Spleen (tissue), 11 donors: ENCODE measurements at regions not wholly inside any gene's neighbourhood (a gene's known extent, or its start where the extent isn't known, plus 50 kb on each side); places are given as distances from the start of the nearest gene placed in this dataset.

Experiments used
- DNase-seq: peaks from one replicate; pipeline ENCODE4 v3.0.0-alpha.2; 2020
- H3K27ac ChIP-seq, 8 donors: fragments of 200-600 bp; sonication (generic) in 7 of 8; 1 replicate in 4 of 8; 2 replicates in 4 of 8; pipeline versions ENCODE4 v1.5.0 to v1.8.0; 2016 to 2021; ENCODE audit warnings: inconsistent platforms in 4 of 8, mild to moderate bottlenecking in 4 of 8, moderate library complexity in 1 of 8
- H3K27me3 ChIP-seq, 7 donors: fragments of 200-600 bp; sonication (generic) in 6 of 7; replicated peaks in 1 of 7; 1 replicate in 4 of 7; 2 replicates in 3 of 7; pipeline versions ENCODE4 v1.5.0 to v1.8.0; 2016 to 2021; ENCODE audit warnings: inconsistent platforms in 3 of 7, mild to moderate bottlenecking in 1 of 7
- H3K36me3 ChIP-seq, 6 donors: fragments of 200-600 bp; sonication (generic) in 5 of 6; 1 replicate in 4 of 6; 2 replicates in 2 of 6; pipeline versions ENCODE4 v1.5.0 to v1.8.0; 2016 to 2021; ENCODE audit warnings: inconsistent platforms in 2 of 6
- H3K4me1 ChIP-seq, 6 donors: fragments of 200-600 bp; sonication (generic) in 5 of 6; 1 replicate in 3 of 6; 2 replicates in 3 of 6; pipeline versions ENCODE4 v1.5.0 to v1.8.0; 2016 to 2021; ENCODE audit warnings: inconsistent platforms in 3 of 6
- H3K4me3 ChIP-seq, 8 donors: fragments of 200-600 bp; sonication (generic) in 7 of 8; 1 replicate in 4 of 8; 2 replicates in 4 of 8; pipeline versions ENCODE4 v1.5.0 to v1.8.0; 2016 to 2021; ENCODE audit warnings: inconsistent platforms in 4 of 8, mild to moderate bottlenecking in 4 of 8, moderate library complexity in 2 of 8
- H3K9me3 ChIP-seq, 8 donors: fragments of 200-600 bp; sonication (generic) in 7 of 8; 1 replicate in 4 of 8; 2 replicates in 4 of 8; pipeline versions ENCODE4 v1.5.0 to v1.8.0; 2016 to 2021; ENCODE audit warnings: inconsistent platforms in 4 of 8
- CTCF ChIP-seq, 11 experiments: fragments of 200-600 bp in 7 of 11; fragments of 450-650 bp in 4 of 11; sonication (generic) in 4 of 11; IDR thresholded peaks in 8 of 11; conservative IDR thresholded peaks in 3 of 11; 1 replicate in 7 of 11; 2 replicates in 4 of 11; pipeline versions ENCODE4 v1.4.0 to v1.8.0; 2016 to 2021; ENCODE audit warnings: antibody characterized with exemption in 11 of 11, inconsistent platforms in 4 of 11, mild to moderate bottlenecking in 1 of 11
- POLR2A ChIP-seq, 3 donors: fragments of 450-650 bp; IDR thresholded peaks; one replicate each; pipeline ENCODE4 v1.5.1; 2017; ENCODE audit warnings: antibody characterized with exemption in 3 of 3, mild to moderate bottlenecking in 1 of 3
- POLR2AphosphoS5 ChIP-seq, 3 donors: sonication (generic); formaldehyde crosslinking; IDR thresholded peaks; one replicate each; pipeline ENCODE4 v1.5.1; 2017; ENCODE audit warnings: antibody characterized with exemption in 3 of 3
- WGBS, 5 donors: extraction: QIAGEN DNeasy Blood & Tissue Kit in 3 of 5; methylation state at CpG; one replicate each; pipeline versions ENCODE4 v1.1.5 to v1.1.7; 2013 to 2018; 5-methylcytosine and 5-hydroxymethylcytosine counted together
- intact Hi-C: fragments of 100-400 bp; cut with DNase I; formaldehyde crosslinking; loops from one replicate; pipeline ENCODE4 v1.15.0; 2023; ENCODE audit warnings: low total_unique reads
- donor health status: healthy with polysubstance abuse.
- donor health status: DM: no; HTN: no; CAD: no; lungs with moderate emphysema.
- donor health status: DM: no; HTN: no; CAD: no.
- donor health status: Bipolar disorder and iron deficiency.
- donor health status: healthy.
- donor health status: DM: no; HTN: no; CAD: no.
- donor health status: DM: yes; HTN: yes; CAD: no.

- WGBS, 5 donors = 70 to 83% (median 74%) methylated on average over 3 of the region's 3 CpGs
- no peak for DNase-seq
- Histone ChIP-seq H3K4me1 (no peaks in the 10 kb centered on the region), H3K36me3 (no peaks in the 10 kb centered on the region), H3K4me3 (no peak overlapping the region), H3K27ac (no peak overlapping the region), H3K9me3 (peaks cover 0 to 2% (median 0%) of the 10 kb centered on the region in 8 donors), H3K27me3 (no peaks in the 10 kb centered on the region)
- intact Hi-C loops = no loop called here
- no peak for TF ChIP-seq POLR2AphosphoS5 (IDR thresholded peaks at IDR 0.05)
- no peak for TF ChIP-seq CTCF (IDR thresholded peaks at IDR 0.05 in 8 of 11, conservative IDR thresholded peaks at IDR 0.05 in 3 of 11)
- TF ChIP-seq POLR2A (IDR thresholded peaks at IDR 0.05) = no peak
These were observed 287.0 kb downstream of the ZIC4 start for GRCh38 chr3:147119346-147119745.

GRCh38 chr3:147118611-147119010 lies 287.7 kb downstream of the ZIC4 start:
- Histone ChIP-seq H3K4me3 (no peak overlapping the region), H3K27ac (no peak overlapping the region), H3K4me1 (no peaks in the 10 kb centered on the region), H3K27me3 (no peaks in the 10 kb centered on the region), H3K9me3 (no peaks in the 10 kb centered on the region), H3K36me3 (no peaks in the 10 kb centered on the region)
- 69 to 77% (median 71%) methylated on average over 5 of the region's 5 CpGs for WGBS, 5 donors
- no peak for DNase-seq
- intact Hi-C loops = no loop called here
- TF ChIP-seq CTCF (IDR thresholded peaks at IDR 0.05 in 8 of 11, conservative IDR thresholded peaks at IDR 0.05 in 3 of 11) = no peak
- TF ChIP-seq POLR2A (IDR thresholded peaks at IDR 0.05) = no peak
- TF ChIP-seq POLR2AphosphoS5 (IDR thresholded peaks at IDR 0.05) = no peak

- WGBS, 5 donors = 60 to 81% (median 76%) methylated on average over 4 of the region's 4 CpGs
- Histone ChIP-seq H3K27ac (no peak overlapping the region), H3K4me3 (no peak overlapping the region), H3K4me1 (no peaks in the 10 kb centered on the region), H3K36me3 (no peaks in the 10 kb centered on the region), H3K9me3 (no peaks in the 10 kb centered on the region), H3K27me3 (no peaks in the 10 kb centered on the region)
- intact Hi-C loops = no loop called here
- no peak for DNase-seq
- TF ChIP-seq CTCF (IDR thresholded peaks at IDR 0.05 in 8 of 11, conservative IDR thresholded peaks at IDR 0.05 in 3 of 11) (no peak), POLR2AphosphoS5 (IDR thresholded peaks at IDR 0.05) (no peak), POLR2A (IDR thresholded peaks at IDR 0.05) (no peak)
These were observed 288.7 kb downstream of the ZIC4 start for GRCh38 chr3:147117631-147118030.

- Histone ChIP-seq H3K4me1 (no peaks in the 10 kb centered on the region), H3K27me3 (no peaks in the 10 kb centered on the region), H3K9me3 (peaks cover 0 to 14% (median 5%) of the 10 kb centered on the region in 8 donors), H3K36me3 (no peaks in the 10 kb centered on the region), H3K4me3 (no peak overlapping the region), H3K27ac (no peak overlapping the region)
- no peak for DNase-seq
- intact Hi-C loops = no loop called here
- TF ChIP-seq POLR2A (IDR thresholded peaks at IDR 0.05) (no peak), CTCF (IDR thresholded peaks at IDR 0.05 in 8 of 11, conservative IDR thresholded peaks at IDR 0.05 in 3 of 11) (no peak), POLR2AphosphoS5 (IDR thresholded peaks at IDR 0.05) (no peak)
- 84 to 89% (median 87%) methylated on average over 3 of the region's 3 CpGs for WGBS, 5 donors
These were observed 292.9 kb downstream of the ZIC4 start for GRCh38 chr3:147113293-147114044.
